Stimulated activated CD4-positive, alpha-beta T cell treated with anti-CD3 and anti-CD28 coated beads, Interleukin-1b, Interleukin-23, amount 100 ng/mL, for 4 hours (primary cell): ENCODE measurements at regions not wholly inside any gene's neighbourhood (a gene's known extent, or its start where the extent isn't known, plus 50 kb on each side); places are given as distances from the start of the nearest gene placed in this dataset.
"Not testable (repeated sequence)": the region's sequence is repeated elsewhere in the genome, so short reads cannot be mapped to it uniquely, and the experiment has no call there.

ENCODE experiments used
- DNase-seq, 2 donors: peaks; one replicate each; pipeline ENCODE4 v3.0.0-alpha.2; 2020; ENCODE audit warnings: low read depth in 2 of 2

GRCh38 chr10:91088300-91089140, 131.9 kb upstream of the PCGF5 start:
- DNase-seq, result no peak

- DNase-seq, result no peak
Observed at GRCh38 chr10:91090761-91091529, 129.5 kb upstream of the PCGF5 start.

GRCh38 chr10:91091780-91092179, 128.7 kb upstream of the PCGF5 start:
- no peak for DNase-seq

GRCh38 chr10:91096274-91096673, 124.2 kb upstream of the PCGF5 start:
- DNase-seq, result no peak

- no peak for DNase-seq
Observed at GRCh38 chr10:91097313-91097712, 123.2 kb upstream of the PCGF5 start.

GRCh38 chr10:91098021-91098420, 122.4 kb upstream of the PCGF5 start:
- not testable (repeated sequence) for DNase-seq

GRCh38 chr10:91103384-91104192, 116.9 kb upstream of the PCGF5 start:
- DNase-seq, result no peak

GRCh38 chr10:91104193-91105041, 116.0 kb upstream of the PCGF5 start:
- DNase-seq, result no peak

GRCh38 chr10:91105269-91105668, 115.2 kb upstream of the PCGF5 start:
- no peak for DNase-seq

- DNase-seq, result no peak
Observed at GRCh38 chr10:91108820-91109219, 111.6 kb upstream of the PCGF5 start.

GRCh38 chr10:91111060-91111459, 109.4 kb upstream of the PCGF5 start:
- no peak for DNase-seq

GRCh38 chr10:91115618-91116390, 104.7 kb upstream of the PCGF5 start:
- DNase-seq, result no peak

GRCh38 chr10:91117505-91117904, 103.0 kb upstream of the PCGF5 start:
- DNase-seq, result no peak

GRCh38 chr10:91120348-91120747, 100.1 kb upstream of the PCGF5 start:
- no peak for DNase-seq

- no peak for DNase-seq
Observed at GRCh38 chr10:91123261-91123660, 97.2 kb upstream of the PCGF5 start.

- no peak for DNase-seq
Observed at GRCh38 chr10:91124016-91124415, 96.4 kb upstream of the PCGF5 start.

GRCh38 chr10:91126471-91126870, 94.0 kb upstream of the PCGF5 start:
- DNase-seq, result no peak

GRCh38 chr10:91127341-91128082, 93.0 kb upstream of the PCGF5 start:
- DNase-seq, result no peak

GRCh38 chr10:91135113-91135512, 85.3 kb upstream of the PCGF5 start:
- no peak for DNase-seq
